DND-41 (cell line): ENCODE measurements at regions not wholly inside any gene's neighbourhood (a gene's known extent, or its start where the extent isn't known, plus 50 kb on each side); places are given as distances from the start of the nearest gene placed in this dataset.

Experiments
- EZH2 ChIP-seq: IDR thresholded peaks from 3 replicates; pipeline ENCODE4 v1.6.1; 2012; ENCODE audit warnings: borderline replicate concordance, low read depth, mild to moderate bottlenecking, moderate library complexity, low read length, inconsistent platforms; ENCODE audit not compliant: severe bottlenecking
- TF ChIP-seq, protein P1 (sequence below): IDR thresholded peaks from 2 replicates; pipeline ENCODE4 v1.5.1; 2012; ENCODE audit warnings: borderline replicate concordance, low read length, moderate library complexity, mild to moderate bottlenecking; ENCODE audit not compliant: poor library complexity, severe bottlenecking; ENCODE audit errors: extremely low read depth

DNA sequence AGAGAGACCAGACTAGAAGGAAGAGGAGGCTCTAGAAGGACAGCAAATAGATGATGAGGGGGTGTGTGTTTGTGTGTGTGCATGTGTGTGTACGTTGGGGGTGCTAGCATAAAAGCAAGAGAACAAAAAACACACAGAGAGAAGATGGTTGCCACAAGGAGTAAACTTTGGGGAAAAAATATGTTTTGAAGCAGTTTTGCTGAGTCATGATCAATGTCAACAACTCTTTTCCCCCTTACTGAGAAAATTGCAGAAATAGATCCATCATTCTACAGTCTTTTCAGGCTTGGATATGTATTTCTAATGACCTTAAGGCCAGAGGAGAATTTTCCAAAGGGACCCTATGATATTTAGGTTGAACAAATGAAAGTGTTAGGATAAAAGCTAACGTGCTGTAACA, 89.0 kb upstream of the NHS start:
- TF ChIP-seq, protein P1, sequence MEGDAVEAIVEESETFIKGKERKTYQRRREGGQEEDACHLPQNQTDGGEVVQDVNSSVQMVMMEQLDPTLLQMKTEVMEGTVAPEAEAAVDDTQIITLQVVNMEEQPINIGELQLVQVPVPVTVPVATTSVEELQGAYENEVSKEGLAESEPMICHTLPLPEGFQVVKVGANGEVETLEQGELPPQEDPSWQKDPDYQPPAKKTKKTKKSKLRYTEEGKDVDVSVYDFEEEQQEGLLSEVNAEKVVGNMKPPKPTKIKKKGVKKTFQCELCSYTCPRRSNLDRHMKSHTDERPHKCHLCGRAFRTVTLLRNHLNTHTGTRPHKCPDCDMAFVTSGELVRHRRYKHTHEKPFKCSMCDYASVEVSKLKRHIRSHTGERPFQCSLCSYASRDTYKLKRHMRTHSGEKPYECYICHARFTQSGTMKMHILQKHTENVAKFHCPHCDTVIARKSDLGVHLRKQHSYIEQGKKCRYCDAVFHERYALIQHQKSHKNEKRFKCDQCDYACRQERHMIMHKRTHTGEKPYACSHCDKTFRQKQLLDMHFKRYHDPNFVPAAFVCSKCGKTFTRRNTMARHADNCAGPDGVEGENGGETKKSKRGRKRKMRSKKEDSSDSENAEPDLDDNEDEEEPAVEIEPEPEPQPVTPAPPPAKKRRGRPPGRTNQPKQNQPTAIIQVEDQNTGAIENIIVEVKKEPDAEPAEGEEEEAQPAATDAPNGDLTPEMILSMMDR = no peak
- no peak for TF ChIP-seq EZH2
